ENCODE measurements at regions not wholly inside any gene's neighbourhood (a gene's known extent, or its start where the extent isn't known, plus 50 kb on each side); places are given as distances from the start of the nearest gene placed in this dataset.

DNA sequence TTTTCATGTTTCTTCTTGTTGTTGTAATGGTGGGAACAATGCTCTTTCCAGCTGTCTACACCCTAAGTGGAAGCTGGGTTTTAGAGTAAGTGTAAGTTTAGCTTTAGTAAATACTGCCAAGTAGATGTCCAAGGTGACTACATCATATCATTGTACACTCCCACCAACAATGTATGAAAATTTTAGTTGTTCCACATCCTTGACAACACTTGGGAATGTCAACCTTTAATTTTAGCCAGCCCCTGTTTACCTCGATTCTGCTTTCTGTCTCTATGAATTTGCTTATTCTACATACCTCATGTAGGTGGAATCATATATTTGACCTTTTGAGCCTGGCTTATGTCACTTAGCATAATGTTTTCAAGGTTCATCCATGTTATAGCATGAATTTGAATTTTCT lies 93.0 kb downstream of the MTPAP start:
- peaks cover 7% of the 10 kb centered on the region for H3K27me3 ChIP-seq (ENCODE audit: insufficient read depth, low read length)
- H2AFZ ChIP-seq (ENCODE audit: low read length): no peak overlapping the region
- H3K4me1 ChIP-seq (ENCODE audit: insufficient read depth, low read length): no peaks in the 10 kb centered on the region
- no peak overlapping the region for H3K4me3 ChIP-seq (ENCODE audit: insufficient read depth, low read length)
- TF ChIP-seq, protein P1, sequence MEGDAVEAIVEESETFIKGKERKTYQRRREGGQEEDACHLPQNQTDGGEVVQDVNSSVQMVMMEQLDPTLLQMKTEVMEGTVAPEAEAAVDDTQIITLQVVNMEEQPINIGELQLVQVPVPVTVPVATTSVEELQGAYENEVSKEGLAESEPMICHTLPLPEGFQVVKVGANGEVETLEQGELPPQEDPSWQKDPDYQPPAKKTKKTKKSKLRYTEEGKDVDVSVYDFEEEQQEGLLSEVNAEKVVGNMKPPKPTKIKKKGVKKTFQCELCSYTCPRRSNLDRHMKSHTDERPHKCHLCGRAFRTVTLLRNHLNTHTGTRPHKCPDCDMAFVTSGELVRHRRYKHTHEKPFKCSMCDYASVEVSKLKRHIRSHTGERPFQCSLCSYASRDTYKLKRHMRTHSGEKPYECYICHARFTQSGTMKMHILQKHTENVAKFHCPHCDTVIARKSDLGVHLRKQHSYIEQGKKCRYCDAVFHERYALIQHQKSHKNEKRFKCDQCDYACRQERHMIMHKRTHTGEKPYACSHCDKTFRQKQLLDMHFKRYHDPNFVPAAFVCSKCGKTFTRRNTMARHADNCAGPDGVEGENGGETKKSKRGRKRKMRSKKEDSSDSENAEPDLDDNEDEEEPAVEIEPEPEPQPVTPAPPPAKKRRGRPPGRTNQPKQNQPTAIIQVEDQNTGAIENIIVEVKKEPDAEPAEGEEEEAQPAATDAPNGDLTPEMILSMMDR (IDR thresholded peaks at IDR 0.05; ENCODE audit: extremely low read depth, low read depth, low read length): no peak
- no peaks in the 10 kb centered on the region for H3K9me3 ChIP-seq (ENCODE audit: low read depth, low read length)
- no peak overlapping the region for H3K4me2 ChIP-seq (ENCODE audit: insufficient read depth, low read length)
- no peaks in the 10 kb centered on the region for H4K20me1 ChIP-seq (ENCODE audit: insufficient read depth, low read length)
- no peaks in the 10 kb centered on the region for H3K79me2 ChIP-seq (ENCODE audit: insufficient read depth, low read length)
- H3K36me3 ChIP-seq (ENCODE audit: insufficient read depth, low read length): no peaks in the 10 kb centered on the region
- DNase-seq (ENCODE audit: insufficient read length, low spot score, missing footprints): no peak
- H3K27ac ChIP-seq (ENCODE audit: low read depth, low read length): no peak overlapping the region

DNA sequence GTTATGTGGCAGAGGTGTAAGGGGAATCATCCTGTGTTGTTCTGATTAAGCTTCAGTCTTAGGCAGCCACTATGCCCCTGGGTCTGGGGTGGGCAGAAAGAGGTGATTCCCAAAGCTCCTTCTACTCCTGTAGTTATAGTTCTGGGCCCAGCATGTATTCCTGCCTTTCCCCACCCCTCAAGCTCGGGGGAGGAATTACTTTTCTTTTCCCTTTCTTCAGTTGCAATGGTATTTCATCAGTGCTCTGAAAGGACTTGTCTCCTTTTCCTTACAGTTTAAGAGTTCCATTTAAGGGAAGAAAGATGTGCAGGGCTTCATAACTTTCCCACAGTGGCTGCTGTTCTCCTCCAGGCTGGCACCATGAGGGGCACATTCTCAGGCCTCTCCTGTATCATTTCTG lies 94.2 kb downstream of the MTPAP start:
- Histone ChIP-seq H3K79me2 (ENCODE audit: insufficient read depth, low read length) (no peaks in the 10 kb centered on the region), H3K4me1 (ENCODE audit: insufficient read depth, low read length) (no peaks in the 10 kb centered on the region), H2AFZ (ENCODE audit: low read length) (no peak overlapping the region), H3K9me3 (ENCODE audit: low read depth, low read length) (no peaks in the 10 kb centered on the region), H3K36me3 (ENCODE audit: insufficient read depth, low read length) (no peaks in the 10 kb centered on the region), H3K4me3 (ENCODE audit: insufficient read depth, low read length) (no peak overlapping the region), H4K20me1 (ENCODE audit: insufficient read depth, low read length) (no peaks in the 10 kb centered on the region), H3K27ac (ENCODE audit: low read depth, low read length) (no peak overlapping the region), H3K27me3 (ENCODE audit: insufficient read depth, low read length) (peaks cover 7% of the 10 kb centered on the region), H3K4me2 (ENCODE audit: insufficient read depth, low read length) (no peak overlapping the region)
- TF ChIP-seq, protein P1 (IDR thresholded peaks at IDR 0.05; ENCODE audit: extremely low read depth, low read depth, low read length): no peak
- no peak for DNase-seq (ENCODE audit: insufficient read length, low spot score, missing footprints)

DNA sequence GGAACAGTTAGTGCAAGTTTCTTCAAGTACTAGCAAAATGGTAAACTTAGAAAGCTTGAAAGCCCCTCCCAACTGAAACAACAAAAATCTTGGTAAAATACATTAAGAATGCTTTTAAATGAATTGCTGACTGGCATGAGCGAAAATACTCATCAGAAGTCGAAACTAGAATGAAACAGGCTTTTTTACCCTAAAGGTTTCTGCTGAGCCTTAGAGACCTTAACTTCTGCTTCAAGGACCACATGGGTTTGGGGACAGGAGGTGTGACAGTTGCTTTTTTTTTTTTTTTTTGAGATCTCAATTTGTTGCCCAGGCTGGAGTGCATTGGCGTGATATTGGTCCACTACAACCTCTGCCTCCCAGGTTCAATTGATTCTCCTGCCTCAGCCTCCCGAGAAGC lies 100.3 kb downstream of the MTPAP start:
- Histone ChIP-seq H3K4me3 (ENCODE audit: insufficient read depth, low read length) (no peak overlapping the region), H3K4me2 (ENCODE audit: insufficient read depth, low read length) (no peak overlapping the region), H3K9me3 (ENCODE audit: low read depth, low read length) (no peaks in the 10 kb centered on the region), H3K4me1 (ENCODE audit: insufficient read depth, low read length) (no peaks in the 10 kb centered on the region), H3K36me3 (ENCODE audit: insufficient read depth, low read length) (no peaks in the 10 kb centered on the region), H3K79me2 (ENCODE audit: insufficient read depth, low read length) (no peaks in the 10 kb centered on the region), H4K20me1 (ENCODE audit: insufficient read depth, low read length) (no peaks in the 10 kb centered on the region), H3K27me3 (ENCODE audit: insufficient read depth, low read length) (peaks cover 5% of the 10 kb centered on the region), H3K27ac (ENCODE audit: low read depth, low read length) (no peak overlapping the region), H2AFZ (ENCODE audit: low read length) (no peak overlapping the region)
- DNase-seq (ENCODE audit: insufficient read length, low spot score, missing footprints): no peak
- TF ChIP-seq, protein P1 (IDR thresholded peaks at IDR 0.05; ENCODE audit: extremely low read depth, low read depth, low read length): no peak

DNA sequence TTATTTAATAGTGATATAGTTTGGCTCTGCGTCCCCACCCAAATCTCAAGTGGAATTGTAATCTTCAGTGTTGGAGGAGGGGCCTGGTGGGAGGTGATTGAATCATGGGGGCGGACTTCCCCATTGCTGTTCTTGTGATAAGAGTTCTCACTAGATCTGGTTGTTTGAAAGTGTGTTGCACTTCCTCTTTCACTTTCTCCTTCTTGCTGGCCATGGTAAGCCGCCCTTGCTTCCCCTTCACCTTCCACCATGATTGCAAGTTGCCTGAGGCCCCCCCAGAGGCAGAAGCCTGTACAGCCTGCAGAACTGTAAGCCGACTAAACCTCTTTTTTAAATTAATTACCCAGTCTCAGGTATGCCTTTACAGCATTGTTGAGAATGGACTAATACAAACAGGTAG lies 101.4 kb downstream of the MTPAP start:
- Histone ChIP-seq H3K4me3 (ENCODE audit: insufficient read depth, low read length) (no peak overlapping the region), H3K4me1 (ENCODE audit: insufficient read depth, low read length) (no peaks in the 10 kb centered on the region), H3K9me3 (ENCODE audit: low read depth, low read length) (no peaks in the 10 kb centered on the region), H4K20me1 (ENCODE audit: insufficient read depth, low read length) (no peaks in the 10 kb centered on the region), H2AFZ (ENCODE audit: low read length) (no peak overlapping the region), H3K79me2 (ENCODE audit: insufficient read depth, low read length) (no peaks in the 10 kb centered on the region), H3K27ac (ENCODE audit: low read depth, low read length) (no peak overlapping the region), H3K4me2 (ENCODE audit: insufficient read depth, low read length) (no peak overlapping the region), H3K27me3 (ENCODE audit: insufficient read depth, low read length) (peaks cover 5% of the 10 kb centered on the region), H3K36me3 (ENCODE audit: insufficient read depth, low read length) (no peaks in the 10 kb centered on the region)
- TF ChIP-seq, protein P1 (IDR thresholded peaks at IDR 0.05; ENCODE audit: extremely low read depth, low read depth, low read length): no peak
- no peak for DNase-seq (ENCODE audit: insufficient read length, low spot score, missing footprints)

All from osteoblast (primary cell).